ENCODE measurements at regions not wholly inside any gene's neighbourhood (a gene's known extent, or its start where the extent isn't known, plus 50 kb on each side); places are given as distances from the start of the nearest gene placed in this dataset.

GRCh38 chr2:164009756-164010337 lies 274.0 kb upstream of the FIGN start:
- TF ChIP-seq CTCF (IDR thresholded peaks at IDR 0.05) = no peak
- no peak for TF ChIP-seq POLR2A (IDR thresholded peaks at IDR 0.05)

All from Peyer's patch (tissue), 4 donors.